AML-193 (cell line): ENCODE measurements at regions not wholly inside any gene's neighbourhood (a gene's known extent, or its start where the extent isn't known, plus 50 kb on each side); places are given as distances from the start of the nearest gene placed in this dataset.
"Not testable (repeated sequence)": the region's sequence is repeated elsewhere in the genome, so short reads cannot be mapped to it uniquely, and the experiment has no call there.

Source experiments
- DNase-seq, 2 experiments: peaks; one replicate each; lab custom pipeline; 2025; lab: John Stamatoyannopoulos, UW

DNA sequence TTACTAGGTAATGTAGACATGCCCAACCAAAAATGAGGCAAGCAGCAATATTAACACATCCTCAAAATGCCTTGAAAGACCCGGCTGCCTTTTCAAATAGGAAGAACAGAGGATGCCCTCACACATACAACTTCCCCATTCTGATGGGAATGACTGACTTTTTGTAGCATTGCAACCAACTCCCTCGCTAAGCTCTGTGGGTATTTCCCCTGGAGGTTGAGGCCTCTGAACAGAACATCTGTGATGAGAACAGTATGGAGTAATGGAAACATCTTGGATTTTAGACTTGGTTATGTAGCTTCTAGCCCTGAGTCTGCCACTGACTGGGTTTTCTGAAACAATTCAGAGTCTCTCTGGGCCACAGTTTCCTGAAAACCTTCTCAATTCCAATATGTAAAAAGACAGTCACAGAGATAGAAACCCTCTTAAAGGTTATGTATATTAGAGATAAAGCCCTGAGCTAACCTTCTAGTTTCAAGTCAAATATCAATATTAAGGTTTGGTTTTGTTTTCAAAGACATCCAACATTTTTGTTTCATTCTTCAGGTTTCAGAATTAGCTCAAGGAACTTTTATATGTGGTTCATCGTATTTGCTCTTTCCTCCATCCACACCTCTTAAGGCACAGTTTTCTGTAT, 311.5 kb downstream of the SETD4 start:
- no peak for DNase-seq

DNA sequence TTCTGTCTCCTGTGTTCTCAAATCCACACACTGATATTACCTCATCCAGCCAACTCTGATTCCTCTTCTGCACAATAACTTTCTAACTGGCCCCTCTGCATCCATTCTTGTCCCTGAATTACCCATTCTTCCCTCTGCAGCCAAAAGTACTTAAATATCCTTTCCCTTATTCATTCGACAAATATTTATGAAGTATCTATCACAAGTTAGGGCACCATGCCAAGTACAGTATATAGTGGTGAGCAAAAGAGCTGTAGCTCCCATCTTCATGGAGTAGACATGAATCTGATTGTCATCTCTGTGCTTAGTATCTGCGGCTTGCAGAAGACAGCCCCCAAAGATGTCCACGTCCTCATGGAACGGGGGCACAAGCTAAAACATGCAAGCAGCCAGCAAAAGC, 316.8 kb downstream of the SETD4 start:
- no peak for DNase-seq

DNA sequence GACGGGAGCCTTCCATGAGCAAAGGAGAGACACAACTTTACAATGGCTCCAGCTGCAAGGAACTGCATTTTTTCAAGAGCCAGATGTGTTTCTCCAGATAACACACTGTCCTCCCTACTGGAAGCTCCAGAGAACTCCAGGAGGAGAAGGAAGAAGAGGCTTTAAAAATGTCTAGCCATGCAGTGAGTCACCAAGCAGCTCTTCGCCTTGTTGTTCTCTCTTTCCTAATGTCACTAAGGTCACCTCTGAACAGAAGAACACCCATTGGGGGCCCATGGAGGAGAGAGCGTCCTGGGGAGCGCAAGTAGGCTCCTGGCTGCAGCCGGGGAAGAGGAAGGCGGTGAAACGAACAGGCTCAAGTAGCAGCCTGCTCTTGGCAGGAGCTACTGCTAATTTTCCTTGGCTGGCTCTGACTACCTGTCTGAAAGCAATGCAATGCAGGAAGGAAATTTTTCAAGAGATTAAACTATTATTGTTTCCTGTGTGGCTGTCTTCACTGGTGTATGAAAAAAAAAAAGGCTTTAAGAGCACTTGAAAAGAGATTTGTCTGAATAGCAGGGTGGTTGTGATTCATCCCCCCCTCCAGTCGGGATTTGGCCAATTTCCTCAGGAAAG, 321.9 kb downstream of the SETD4 start:
- no peak for DNase-seq

DNA sequence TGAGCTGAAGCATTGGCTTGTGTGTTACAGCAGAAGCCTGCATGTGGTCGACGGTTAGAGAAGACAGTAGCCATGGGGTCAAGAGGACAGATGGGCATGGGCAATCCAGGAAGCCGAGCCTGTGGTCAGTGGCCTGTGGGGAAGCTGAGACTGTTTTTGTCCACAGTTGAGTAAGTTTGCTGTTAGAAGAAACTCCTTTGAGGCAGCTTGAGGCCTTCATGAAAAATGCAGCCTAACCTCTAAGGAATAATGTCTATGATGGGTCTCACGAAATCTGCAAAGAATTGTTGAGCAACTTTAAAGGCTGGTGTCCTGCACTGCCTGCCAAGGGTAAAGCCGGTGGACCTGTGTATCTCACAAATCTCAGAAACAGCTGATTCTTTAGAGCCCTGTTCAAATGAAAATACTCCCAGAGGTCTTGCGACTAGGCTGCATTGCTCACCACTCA, 322.4 kb downstream of the SETD4 start:
- no peak for DNase-seq

DNA sequence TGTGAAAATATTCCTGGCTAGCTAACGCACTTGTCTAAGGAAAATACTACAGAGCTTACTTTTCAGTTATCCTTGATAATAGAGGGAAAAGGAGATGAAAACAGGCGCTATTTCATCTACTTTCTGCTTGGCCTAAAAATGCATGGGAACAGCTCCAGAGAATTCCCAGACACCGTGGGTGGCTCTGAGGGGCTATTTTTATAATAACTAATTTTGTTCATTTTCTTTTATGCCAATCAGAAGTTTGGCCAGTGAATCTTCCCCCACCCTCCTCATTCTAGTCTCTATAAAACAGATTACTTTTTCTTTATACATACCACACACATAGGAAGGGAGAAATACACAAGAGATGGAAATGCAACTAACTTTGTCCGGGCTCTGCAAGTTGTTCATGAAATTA, 322.9 kb downstream of the SETD4 start:
- DNase-seq: no peak

DNA sequence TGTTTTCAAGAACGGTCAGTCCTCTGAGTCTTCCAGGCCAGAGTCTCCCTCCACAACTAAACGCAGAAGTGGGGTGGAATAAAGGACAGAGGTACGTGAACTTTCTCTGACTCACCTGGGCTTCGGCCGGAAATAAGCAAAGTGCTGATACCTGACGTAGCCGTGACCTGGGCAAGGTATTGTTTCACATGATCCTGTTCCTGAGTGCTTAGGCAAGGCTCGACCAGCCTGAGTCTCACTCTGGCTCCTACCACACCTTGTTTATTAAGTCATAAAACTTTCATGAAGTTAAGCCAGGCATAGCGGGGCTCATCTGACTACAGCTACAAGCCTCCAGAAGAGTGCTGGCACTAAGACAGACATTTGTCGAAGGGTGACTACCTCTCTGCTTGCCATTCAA, 327.5 kb downstream of the SETD4 start:
- no peak for DNase-seq

DNA sequence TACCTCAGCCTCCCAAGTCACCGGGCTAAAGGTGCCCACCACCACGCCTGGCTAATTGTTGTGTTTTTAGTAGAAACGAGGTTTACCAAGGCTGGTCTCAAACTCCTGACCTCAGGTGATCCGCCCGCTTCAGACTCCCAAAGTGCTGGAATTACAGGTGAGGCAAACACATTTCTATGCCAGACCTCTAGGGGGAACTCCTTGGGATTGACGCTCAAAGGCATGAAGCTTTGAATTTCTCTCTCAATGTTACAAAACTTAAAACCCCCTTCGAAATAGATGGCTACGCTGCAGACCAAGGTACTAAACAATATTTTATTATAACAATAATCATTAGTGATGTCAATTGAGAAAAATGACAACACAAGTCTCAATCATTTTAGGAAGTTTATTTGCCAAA, 330.0 kb downstream of the SETD4 start:
- no peak for DNase-seq

DNA sequence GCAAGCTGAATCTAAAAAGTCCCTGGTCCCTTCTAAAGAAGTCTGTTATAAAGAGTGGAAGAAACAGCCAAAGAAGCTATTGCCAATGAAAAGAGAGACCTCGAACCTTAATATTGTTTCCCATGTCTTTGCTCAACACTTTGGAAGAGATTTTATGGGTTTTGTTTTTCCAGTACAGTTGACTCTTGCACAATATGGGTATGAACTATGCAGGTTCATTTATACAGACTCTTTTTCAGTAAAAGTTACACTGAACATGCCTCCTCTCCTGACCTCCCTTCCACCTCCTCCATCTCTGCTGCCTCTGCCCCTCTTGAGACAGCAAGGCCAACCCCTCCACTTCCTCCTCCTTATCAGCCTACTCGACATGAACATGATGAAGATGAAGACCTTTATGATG, 332.5 kb downstream of the SETD4 start:
- DNase-seq: no peak

DNA sequence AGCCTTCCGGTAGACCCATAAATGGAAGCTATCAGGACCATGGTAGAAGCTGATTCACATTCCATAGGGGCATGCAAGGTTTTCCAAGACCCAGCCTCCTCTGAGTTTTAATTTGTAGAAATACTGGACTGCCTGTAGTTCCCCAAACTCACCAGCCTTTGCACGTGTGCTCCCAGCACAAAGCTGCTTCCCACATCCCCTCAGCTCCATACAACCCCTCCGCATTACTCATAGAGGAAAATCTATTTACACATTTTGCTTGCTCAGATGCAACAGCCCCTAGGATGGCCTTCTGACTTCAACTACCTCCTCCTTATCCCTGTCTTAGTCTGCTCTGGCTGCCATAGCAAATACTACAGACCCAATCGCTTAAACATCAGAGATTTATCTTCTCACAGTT, 336.2 kb downstream of the SETD4 start:
- no peak for DNase-seq

DNA sequence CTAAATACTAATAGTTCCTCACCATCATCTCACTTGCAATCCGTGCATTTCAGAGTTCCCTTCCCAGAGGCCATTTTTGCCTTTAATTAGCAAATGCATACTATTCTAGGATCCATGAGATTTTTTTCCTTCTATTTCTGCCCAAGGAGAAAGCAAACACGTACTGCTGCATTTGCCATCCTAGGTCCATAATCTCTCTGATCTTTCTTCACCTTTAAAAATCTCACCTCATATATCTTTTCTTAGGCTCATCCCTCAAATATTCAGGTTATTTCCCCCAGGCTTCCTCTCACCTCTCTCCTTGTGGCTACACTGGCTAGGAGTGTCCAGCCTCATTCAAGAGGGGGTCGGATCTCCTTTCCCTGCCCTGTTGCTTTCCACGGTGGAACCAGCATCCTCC, 338.6 kb downstream of the SETD4 start:
- DNase-seq: no peak

DNA sequence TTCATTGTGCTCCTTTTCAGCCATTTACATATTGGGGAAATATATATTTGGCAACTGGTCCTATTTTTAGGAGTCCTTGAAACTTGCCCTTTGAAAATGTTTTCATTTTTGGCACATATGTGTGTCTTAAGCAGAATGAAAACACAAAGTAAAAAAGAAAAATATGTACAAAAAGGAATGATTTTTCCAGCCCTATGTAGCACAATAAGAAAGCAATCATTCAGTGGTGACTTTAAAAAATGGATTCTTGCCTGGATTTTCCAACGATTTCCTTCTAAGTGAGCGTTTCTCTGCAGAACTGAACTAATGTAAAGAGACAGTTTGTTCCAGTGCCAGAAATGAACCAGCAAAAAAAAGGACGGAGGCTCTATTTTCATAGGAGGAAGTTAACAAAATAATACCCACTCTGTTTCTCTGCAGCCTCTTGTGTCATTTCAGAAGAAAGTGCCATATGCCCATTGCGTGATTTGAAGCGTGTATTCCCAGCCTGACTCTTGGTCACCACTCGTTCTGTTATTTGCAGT, 340.1 kb downstream of the SETD4 start:
- no peak for DNase-seq

DNA sequence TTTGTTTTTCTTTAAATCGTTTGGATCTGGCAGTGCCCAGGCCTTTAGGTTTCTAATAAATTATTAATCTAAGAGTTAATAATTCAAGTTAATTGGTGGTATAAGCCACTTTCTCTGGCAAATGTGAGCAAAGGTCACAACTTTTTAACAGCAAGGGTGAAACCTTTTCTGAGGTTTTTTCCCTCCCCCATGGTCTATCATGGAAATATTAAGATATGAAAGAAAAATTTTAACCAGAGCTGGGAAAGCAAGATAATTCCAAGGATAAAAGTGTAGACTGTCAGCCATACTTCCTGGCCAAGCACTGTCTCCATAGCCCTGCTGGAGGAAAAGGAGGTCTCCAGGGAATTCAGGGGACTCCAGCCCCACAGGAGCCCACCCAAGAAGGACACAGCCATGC, 341.2 kb downstream of the SETD4 start:
- no peak for DNase-seq

DNA sequence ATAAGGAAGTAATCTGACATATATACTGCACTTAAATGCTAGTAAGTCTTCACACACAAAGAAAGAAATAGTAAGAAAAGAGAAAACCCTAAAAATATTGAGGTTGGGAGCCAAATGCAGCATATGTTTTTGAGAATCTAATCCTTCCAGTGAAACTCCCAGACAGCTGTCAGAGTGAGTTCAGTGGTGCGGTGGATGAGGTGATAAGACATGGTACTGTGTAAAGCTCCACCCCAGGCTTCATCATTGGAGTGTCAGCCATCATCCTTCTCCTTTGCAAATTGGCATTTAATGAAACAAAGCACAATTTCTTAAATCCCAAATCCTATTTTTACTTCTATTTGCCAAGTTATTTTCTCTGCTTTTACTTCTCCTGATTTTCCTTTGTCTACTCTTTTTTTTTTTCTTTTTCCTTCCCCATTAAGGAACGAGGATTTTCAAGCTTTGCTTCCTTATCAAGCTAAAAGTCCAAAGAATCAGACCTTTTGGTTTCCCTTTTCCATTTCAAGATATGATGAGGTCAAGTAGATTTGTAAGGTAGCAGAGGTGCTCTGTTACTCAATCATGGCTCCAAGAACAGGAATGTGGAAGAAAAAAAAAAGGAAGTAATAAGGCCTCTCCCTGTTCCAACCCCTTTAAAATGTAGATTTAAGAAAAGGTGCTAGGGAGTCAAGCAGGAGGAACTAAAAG, 343.3 kb downstream of the SETD4 start:
- DNase-seq: no peak

DNA sequence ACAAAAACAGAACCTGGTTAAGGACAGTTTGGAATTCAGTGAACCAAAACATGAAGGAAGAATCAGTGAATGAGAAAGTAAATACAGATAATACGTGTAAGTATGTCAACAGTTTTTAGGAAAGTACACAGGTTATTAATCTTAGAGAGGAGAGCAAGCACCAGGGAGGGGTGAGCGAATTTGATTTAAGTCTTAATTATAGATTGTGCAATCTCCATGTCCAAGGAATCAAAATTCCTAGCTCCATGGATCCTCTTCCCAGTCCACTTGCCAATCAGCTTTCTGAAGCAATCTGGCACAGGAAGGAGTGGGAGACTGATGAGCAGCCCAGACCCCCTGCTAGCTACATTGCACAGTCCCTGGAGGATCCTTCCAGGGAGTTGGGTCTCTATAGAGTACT, 346.4 kb downstream of the SETD4 start:
- no peak for DNase-seq

DNA sequence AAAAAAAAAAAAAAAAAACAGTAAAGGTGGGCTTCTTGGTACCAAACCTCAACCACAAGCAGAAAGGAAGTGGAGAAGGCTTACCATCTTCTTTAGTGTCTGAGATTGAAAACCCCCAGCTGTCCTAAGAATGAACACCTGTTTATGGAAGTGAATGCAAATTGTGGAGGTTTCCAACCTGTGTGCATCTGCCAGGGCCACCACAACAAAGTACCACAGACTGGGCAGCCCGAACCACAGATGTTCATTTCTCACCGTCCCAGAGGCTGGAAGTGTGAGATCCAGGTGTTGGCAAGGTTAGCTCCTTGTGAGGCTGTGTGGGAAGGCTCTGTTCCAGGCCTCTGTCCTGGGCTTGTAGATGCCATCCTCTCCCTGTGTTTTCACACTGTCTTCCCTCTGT, 348.7 kb downstream of the SETD4 start:
- no peak for DNase-seq

DNA sequence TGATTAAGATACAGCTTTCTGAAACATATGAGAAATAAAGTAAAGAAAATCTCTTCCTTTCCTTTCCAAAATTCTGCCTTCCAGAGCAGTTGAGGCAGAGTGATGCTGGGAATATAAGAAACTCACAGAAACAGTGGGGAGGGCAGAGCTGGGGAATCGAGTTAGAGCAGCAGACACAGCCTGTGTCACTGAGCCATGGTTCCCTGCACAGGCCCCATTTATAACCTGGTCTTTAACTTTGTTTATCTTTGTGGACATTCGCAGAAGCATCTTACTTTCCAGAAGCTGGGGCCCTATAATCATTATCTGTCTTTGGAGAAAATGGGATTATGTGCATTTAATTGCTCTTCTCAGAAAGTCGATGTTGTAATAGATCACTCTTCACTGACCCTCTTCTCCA, 349.1 kb downstream of the SETD4 start:
- DNase-seq: no peak

DNA sequence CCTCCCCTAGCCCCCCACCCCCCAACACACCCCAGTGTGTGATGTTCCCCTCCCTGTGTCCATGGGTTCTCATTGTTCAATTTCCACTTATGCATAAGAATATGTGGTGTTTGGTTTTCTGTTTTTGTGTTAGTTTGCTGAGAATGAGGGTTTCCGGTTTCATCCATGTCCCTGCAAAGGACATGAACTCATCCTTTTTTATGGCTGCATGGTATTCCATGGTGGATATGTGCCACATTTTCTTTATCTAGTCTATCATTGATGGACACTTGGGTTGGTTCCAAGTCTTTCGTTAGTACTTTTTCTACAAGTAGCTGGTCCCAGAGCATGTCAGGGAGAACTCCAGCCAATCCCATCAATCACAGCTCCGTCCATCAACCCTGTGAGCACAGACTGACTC, 350.3 kb downstream of the SETD4 start:
- DNase-seq: not testable (repeated sequence)

DNA sequence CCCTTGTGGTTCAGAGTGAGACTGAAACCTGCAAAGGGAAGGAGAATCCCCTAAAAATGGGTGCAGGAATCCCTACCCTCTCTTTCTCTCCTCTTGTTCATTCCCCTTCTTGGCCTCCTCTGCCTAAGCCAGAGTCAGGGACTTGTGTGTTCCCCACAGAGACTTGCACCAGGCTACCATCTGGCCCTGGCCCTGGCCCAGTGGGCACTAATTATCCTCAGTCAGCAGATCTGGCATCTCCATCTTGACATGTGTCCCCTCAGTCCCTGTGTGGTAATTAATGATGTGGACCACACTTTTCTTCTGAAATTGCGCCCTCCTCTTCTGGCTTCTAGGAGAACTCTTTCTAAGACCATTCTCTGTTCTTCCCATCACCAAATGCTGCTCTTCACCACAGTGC, 354.4 kb downstream of the SETD4 start:
- DNase-seq: no peak

DNA sequence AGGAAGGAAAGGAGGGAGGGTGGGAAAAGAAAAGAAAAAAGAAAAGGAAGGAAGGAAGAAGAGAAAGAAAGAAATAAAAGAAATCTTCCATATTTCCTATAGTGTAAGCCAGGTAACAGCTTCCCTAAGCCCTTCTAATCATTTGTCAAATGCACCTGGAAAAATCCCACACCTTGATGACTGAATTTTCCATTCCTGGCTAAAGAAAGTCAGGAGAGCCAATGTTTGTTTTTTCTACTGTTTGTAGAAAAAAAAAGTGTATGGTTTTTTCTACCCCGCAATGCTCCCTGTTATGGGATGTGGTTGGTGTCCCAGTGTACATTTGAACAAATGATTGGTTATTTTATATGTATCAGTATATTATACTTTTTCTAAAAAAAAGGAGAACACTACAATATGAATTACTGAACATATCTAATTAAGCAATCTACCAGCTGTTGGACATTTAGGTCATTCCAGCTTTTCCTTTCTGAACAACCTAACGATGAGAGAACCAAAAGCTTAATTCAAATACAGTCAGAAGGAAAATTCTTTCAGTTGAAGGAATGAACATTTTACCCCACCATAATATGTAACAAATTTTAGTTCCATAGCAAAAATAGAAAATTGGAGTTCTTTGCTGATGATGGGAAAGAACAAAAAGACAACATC, 355.0 kb downstream of the SETD4 start:
- DNase-seq: no peak

DNA sequence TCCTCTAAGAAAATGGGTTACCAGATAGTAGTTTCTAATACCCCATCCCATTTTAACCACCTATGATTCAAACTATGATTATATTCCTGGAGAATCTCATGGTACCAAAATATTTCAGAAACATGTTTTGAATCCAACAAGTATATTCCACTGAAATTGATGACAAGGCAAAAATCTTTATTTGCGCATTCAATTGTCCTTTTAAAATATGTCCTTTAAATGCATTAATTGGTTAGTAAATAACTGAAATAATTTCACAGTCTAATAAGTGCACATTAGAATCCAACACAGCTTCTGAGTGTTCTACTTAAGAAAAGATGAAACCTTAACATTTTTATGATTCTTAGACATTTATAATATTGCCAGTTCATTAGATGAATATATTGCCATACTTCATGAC, 356.6 kb downstream of the SETD4 start:
- DNase-seq: no peak

DNA sequence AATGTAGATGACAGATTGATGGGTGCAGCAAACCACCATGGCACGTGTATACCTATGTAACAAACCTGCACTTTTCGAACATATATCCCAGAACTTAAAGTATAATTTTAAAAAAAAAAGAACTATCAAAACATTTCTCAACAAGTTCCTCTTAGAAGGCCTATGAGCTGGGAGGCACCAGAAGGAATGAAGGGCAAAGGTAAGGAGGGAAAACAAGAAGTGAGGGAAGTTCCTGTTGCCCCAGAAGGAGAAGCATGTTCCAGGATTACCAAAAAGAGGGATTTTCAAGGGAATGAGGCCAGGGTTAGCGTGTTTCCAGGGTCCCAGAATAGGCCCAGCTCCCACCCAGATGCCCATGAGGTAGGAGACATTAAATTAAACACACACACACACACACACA, 361.0 kb downstream of the SETD4 start:
- no peak for DNase-seq

DNA sequence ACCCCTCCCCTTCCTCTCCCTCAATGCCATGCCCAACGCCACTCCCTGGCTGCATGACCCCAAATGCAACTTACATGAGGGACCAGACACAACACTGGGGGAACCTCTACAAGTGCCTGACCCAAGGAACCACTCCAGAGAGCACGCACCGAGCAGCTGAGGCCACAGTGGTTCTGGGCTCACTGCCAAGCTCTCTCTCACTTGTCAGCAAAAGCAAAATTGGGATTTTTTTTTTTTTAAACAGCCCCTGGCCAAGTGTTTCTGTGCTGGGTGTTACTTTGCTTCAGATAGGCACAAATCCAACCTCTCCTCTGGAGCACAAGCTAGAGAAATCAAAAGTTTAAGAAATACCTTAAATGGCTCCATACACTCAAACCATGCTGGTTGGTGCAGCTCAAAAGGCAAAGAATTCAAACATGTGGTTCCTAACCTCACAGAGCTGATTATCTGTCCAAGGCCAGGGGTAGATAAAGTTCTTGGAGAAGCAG, 363.0 kb downstream of the SETD4 start:
- no peak for DNase-seq

DNA sequence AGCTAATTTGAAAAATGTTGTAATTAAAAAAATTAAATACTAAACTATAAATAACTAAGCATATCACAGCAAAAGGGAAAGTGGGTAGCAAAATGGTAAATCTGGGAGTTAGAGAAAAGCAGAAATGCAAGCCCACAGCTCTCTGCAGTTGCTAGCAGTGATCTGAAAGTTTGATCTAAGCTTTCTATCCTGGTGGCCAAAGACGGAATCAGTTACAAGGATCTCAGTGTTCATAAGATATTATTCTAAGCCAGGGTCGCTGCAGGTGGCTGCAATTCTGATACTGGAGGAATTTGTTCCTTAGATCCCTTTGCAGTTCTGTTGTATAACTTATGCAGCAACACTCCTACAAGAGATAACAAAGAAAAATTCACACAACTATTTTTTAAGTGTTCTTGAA, 363.7 kb downstream of the SETD4 start:
- no peak for DNase-seq
